WI38 (cell line): ENCODE measurements at regions not wholly inside any gene's neighbourhood (a gene's known extent, or its start where the extent isn't known, plus 50 kb on each side); places are given as distances from the start of the nearest gene placed in this dataset.

Experiments
- H3K4me3 ChIP-seq: 2 replicates; pipeline ENCODE4 v1.5.1; 2011; ENCODE audit warnings: low read depth, mild to moderate bottlenecking, control low read depth, low read length
- CTCF ChIP-seq: IDR thresholded peaks from 2 replicates; pipeline ENCODE4 v1.5.1; 2012; ENCODE audit warnings: low read depth, mild to moderate bottlenecking, control low read depth, low read length

- no peak overlapping the region for H3K4me3 ChIP-seq
- no peak for TF ChIP-seq CTCF
Measured at GRCh38 chr14:54309615-54310014, 87.2 kb upstream of the CDKN3 start.

- no peak overlapping the region for H3K4me3 ChIP-seq
- TF ChIP-seq CTCF = no peak
Measured at GRCh38 chr14:54310151-54310850, 86.5 kb upstream of the CDKN3 start.

GRCh38 chr14:54310851-54311228 lies 86.0 kb upstream of the CDKN3 start:
- TF ChIP-seq CTCF = no peak
- H3K4me3 ChIP-seq = no peak overlapping the region

- TF ChIP-seq CTCF = no peak
- no peak overlapping the region for H3K4me3 ChIP-seq
Measured at GRCh38 chr14:54312166-54312801, 84.5 kb upstream of the CDKN3 start.

- H3K4me3 ChIP-seq = no peak overlapping the region
- TF ChIP-seq CTCF = no peak
Measured at GRCh38 chr14:54314365-54315104, 82.3 kb upstream of the CDKN3 start.

GRCh38 chr14:54316652-54317051 lies 80.2 kb upstream of the CDKN3 start:
- TF ChIP-seq CTCF = no peak
- H3K4me3 ChIP-seq = no peak overlapping the region

GRCh38 chr14:54317391-54317790 lies 79.4 kb upstream of the CDKN3 start:
- no peak for TF ChIP-seq CTCF
- no peak overlapping the region for H3K4me3 ChIP-seq
